A549 (cell line): ENCODE measurements at regions not wholly inside any gene's neighbourhood (a gene's known extent, or its start where the extent isn't known, plus 50 kb on each side); places are given as distances from the start of the nearest gene placed in this dataset.

Experiments used
- ATAC-seq, 2 experiments: fragments of 200-7000 bp in 1 of 2; fragments of >200 bp in 1 of 2; cut with Nextera tagmentation in 1 of 2; cut with Tn5 transposase in 1 of 2; 3 replicates each; pipeline versions ENCODE4 v1.8.0 to v1.9.1; 2018 to 2020; ENCODE audit warnings: mild to moderate bottlenecking in 1 of 2, moderate library complexity in 1 of 2
- CTCF ChIA-PET: fragments of 300-600 bp; sonication (Branson Sonifier 250); formaldehyde crosslinking; extraction: SDS; loops from one replicate; lab custom pipeline; 2021; ENCODE audit warnings: antibody characterized with exemption, inconsistent platforms; lab: Yijun Ruan, JAX
- POLR2A ChIA-PET: fragments of 350-600 bp; formaldehyde crosslinking; extraction: SDS; loops from one replicate; lab custom pipeline; 2021; ENCODE audit warnings: antibody characterized with exemption, inconsistent platforms; lab: Yijun Ruan, JAX
- DNase-seq, 2 experiments: peaks; one replicate each; pipeline versions ENCODE4 v3.0.0 to v3.0.0-alpha.2; 2011 to 2016; ENCODE audit warnings: low read depth in 1 of 2, low spot score in 1 of 2
- FAIRE-seq: peaks from 2 replicates; lab custom pipeline; 2011; peaks lifted over from hg19 to GRCh38; lab: Jason Lieb, UNC
- H3K27ac ChIP-seq, 2 experiments: fragments of >200 bp; sonication (Bioruptor Twin); formaldehyde crosslinking; 3 replicates each; pipeline ENCODE4 v1.5.1; 2016 to 2017
- H3K4me1 ChIP-seq: fragments of >200 bp; sonication (Bioruptor Twin); formaldehyde crosslinking; 3 replicates; pipeline ENCODE4 v1.6.1; 2016
- H3K4me2 ChIP-seq: fragments of >200 bp; sonication (Bioruptor Twin); formaldehyde crosslinking; 3 replicates; pipeline ENCODE4 v1.6.1; 2016
- H3K4me3 ChIP-seq: fragments of >200 bp; sonication (Bioruptor Twin); formaldehyde crosslinking; 3 replicates; pipeline ENCODE4 v1.5.1; 2016
- H3K9me3 ChIP-seq: fragments of >200 bp; sonication (Bioruptor Twin); formaldehyde crosslinking; 3 replicates; pipeline ENCODE4 v1.6.1; 2016
- BHLHE40 ChIP-seq: IDR thresholded peaks from 2 replicates; pipeline ENCODE4 v1.6.1; 2012; ENCODE audit warnings: low read depth, low read length, inconsistent platforms
- CBX8 ChIP-seq: fragments of 200-600 bp; sonication (generic); IDR thresholded peaks from 2 replicates; pipeline ENCODE4 v1.6.1; 2016
- CHD4 ChIP-seq: fragments of 200-600 bp; sonication (generic); IDR thresholded peaks from 2 replicates; pipeline ENCODE4 v1.6.1; 2016; ENCODE audit warnings: antibody characterized with exemption, mild to moderate bottlenecking, borderline replicate concordance
- EP300 ChIP-seq, 2 experiments: fragments of >200 bp; sonication (Bioruptor Twin); formaldehyde crosslinking; IDR thresholded peaks; 2 replicates in 1 of 2; 3 replicates in 1 of 2; pipeline ENCODE4 v1.6.1; 2016 to 2017
- ESRRA ChIP-seq: fragments of 150-350 bp; IDR thresholded peaks from 2 replicates; pipeline ENCODE4 v1.6.1; 2014; ENCODE audit warnings: mild to moderate bottlenecking, low read length, borderline replicate concordance
- FOXS1 ChIP-seq: fragments of 250-450 bp; sonication (Bioruptor Pico); IDR thresholded peaks from 2 replicates; pipeline ENCODE4 v1.5.0; 2020; ENCODE audit warnings: mild to moderate bottlenecking, moderate library complexity
- HEYL ChIP-seq: fragments of 250-450 bp; sonication (Bioruptor Pico); IDR thresholded peaks from 2 replicates; pipeline ENCODE4 v1.8.0; 2021; ENCODE audit warnings: mild to moderate bottlenecking, moderate library complexity
- HOXA7 ChIP-seq: fragments of 250-450 bp; sonication (Bioruptor Pico); IDR thresholded peaks from 2 replicates; pipeline ENCODE4 v1.5.0; 2020; ENCODE audit warnings: mild to moderate bottlenecking, moderate library complexity
- KDM1A ChIP-seq: fragments of 200-600 bp; sonication (generic); IDR thresholded peaks from 2 replicates; pipeline ENCODE4 v1.6.1; 2016; ENCODE audit warnings: low read depth, mild to moderate bottlenecking
- MYC ChIP-seq: IDR thresholded peaks from 2 replicates; pipeline ENCODE4 v1.6.1; 2012; ENCODE audit warnings: mild to moderate bottlenecking, inconsistent platforms, low read length, improper control_type of control experiment, borderline replicate concordance
- NPAS2 ChIP-seq: fragments of 250-450 bp; sonication (Bioruptor Pico); IDR thresholded peaks from 2 replicates; pipeline ENCODE4 v1.8.0; 2022; ENCODE audit warnings: mild to moderate bottlenecking, moderate library complexity, borderline replicate concordance
- PHF8 ChIP-seq: fragments of 200-600 bp; sonication (generic); IDR thresholded peaks from 2 replicates; pipeline ENCODE4 v1.6.1; 2016; ENCODE audit warnings: low read depth, mild to moderate bottlenecking, antibody characterized with exemption, moderate library complexity, borderline replicate concordance
- RAD21 ChIP-seq, 2 experiments: fragments of >200 bp in 1 of 2; sonication (Bioruptor Twin) in 1 of 2; formaldehyde crosslinking in 1 of 2; IDR thresholded peaks in 1 of 2; conservative IDR thresholded peaks in 1 of 2; 2 replicates in 1 of 2; 3 replicates in 1 of 2; pipeline ENCODE4 v1.6.1; 2012 to 2018; ENCODE audit warnings: inconsistent platforms in 1 of 2
- RCOR1 ChIP-seq: fragments of 150-350 bp; IDR thresholded peaks from 2 replicates; pipeline ENCODE4 v1.6.1; 2014; ENCODE audit warnings: antibody characterized with exemption, low read length, low read depth
- TFCP2L1 ChIP-seq: fragments of 250-450 bp; sonication (Bioruptor Pico); IDR thresholded peaks from 2 replicates; pipeline ENCODE4 v1.5.0; 2021; ENCODE audit warnings: mild to moderate bottlenecking
- TP53 ChIP-seq: fragments of 250-450 bp; sonication (Bioruptor Pico); IDR thresholded peaks from 2 replicates; pipeline ENCODE4 v1.5.0; 2021; ENCODE audit warnings: mild to moderate bottlenecking, moderate library complexity
- ZC3H11A ChIP-seq: fragments of 450-650 bp; IDR thresholded peaks from 2 replicates; pipeline ENCODE4 v1.6.1; 2014; ENCODE audit warnings: antibody characterized with exemption, mild to moderate bottlenecking
- ZSCAN20 ChIP-seq: fragments of 250-450 bp; sonication (Bioruptor Pico); IDR thresholded peaks from 2 replicates; pipeline ENCODE4 v1.8.0; 2022; ENCODE audit warnings: mild to moderate bottlenecking, moderate library complexity
- WGBS: methylation state at CpG from one replicate; pipeline ENCODE4 v1.1.6; 2017; ENCODE audit errors: missing lambda C conversion rate; 5-methylcytosine and 5-hydroxymethylcytosine counted together
- TF ChIP-seq, protein P1 (sequence below): fragments of 250-450 bp; sonication (Bioruptor Pico); IDR thresholded peaks from 2 replicates; pipeline ENCODE4 v1.5.0; 2020; ENCODE audit warnings: low read depth, mild to moderate bottlenecking, moderate library complexity
- TF ChIP-seq, protein P2 (sequence below): IDR thresholded peaks from 2 replicates; pipeline ENCODE4 v1.6.1; 2012; ENCODE audit warnings: low read depth, borderline replicate concordance
- TF ChIP-seq, protein P3 (sequence below): fragments of >200 bp; sonication (Bioruptor Twin); formaldehyde crosslinking; IDR thresholded peaks from 2 replicates; pipeline ENCODE4 v1.6.1; 2016
- TF ChIP-seq, protein P4 (sequence below): IDR thresholded peaks from 2 replicates; pipeline ENCODE4 v1.6.1; 2012
- TF ChIP-seq, protein P5 (sequence below): fragments of >200 bp; sonication (Bioruptor Twin); formaldehyde crosslinking; IDR thresholded peaks from 3 replicates; pipeline ENCODE4 v1.6.1; 2016

DNA sequence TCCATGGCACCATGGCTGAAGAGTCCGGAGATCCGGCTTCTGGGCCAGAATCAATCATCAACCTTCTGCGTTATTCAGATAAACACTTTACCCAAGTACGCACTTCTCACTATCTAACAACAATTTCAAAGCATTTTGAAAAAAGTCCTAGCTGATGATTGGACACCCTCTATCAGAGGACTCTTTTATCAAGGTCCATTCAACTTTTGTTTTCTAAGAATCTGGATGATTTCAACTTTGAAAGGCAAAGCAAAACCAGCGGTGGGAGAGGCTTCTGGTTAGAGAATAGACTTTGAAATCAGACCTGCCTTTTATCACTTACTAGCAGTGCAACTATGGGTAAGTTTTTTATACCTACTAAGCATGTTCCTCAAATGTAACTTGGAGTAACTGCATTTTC, 293.6 kb upstream of the TNP1 start:
- H3K4me2 ChIP-seq = no peak overlapping the region
- no peaks in the 10 kb centered on the region for H3K4me1 ChIP-seq
- 81% methylated on average over 5 of the region's 5 CpGs for WGBS
- H3K27ac ChIP-seq = no peak overlapping the region
- ChIA-PET CTCF (interaction anchor here (0.6 to 1.1 kb wide), 3 partner anchors 66 to 536 kb away, joined by 3 read pairs; no protein-coding TSS in a partner anchor), POLR2A (no interaction called here)
- FAIRE-seq = no peak
- TF ChIP-seq, protein P1, sequence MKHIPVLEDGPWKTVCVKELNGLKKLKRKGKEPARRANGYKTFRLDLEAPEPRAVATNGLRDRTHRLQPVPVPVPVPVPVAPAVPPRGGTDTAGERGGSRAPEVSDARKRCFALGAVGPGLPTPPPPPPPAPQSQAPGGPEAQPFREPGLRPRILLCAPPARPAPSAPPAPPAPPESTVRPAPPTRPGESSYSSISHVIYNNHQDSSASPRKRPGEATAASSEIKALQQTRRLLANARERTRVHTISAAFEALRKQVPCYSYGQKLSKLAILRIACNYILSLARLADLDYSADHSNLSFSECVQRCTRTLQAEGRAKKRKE (CRISPR knock-in tag) = no peak
- TF ChIP-seq CBX8 (no peak), CHD4 (no peak), BHLHE40 (no peak), RCOR1 (no peak), PHF8 (no peak), TFCP2L1 (CRISPR knock-in tag) (no peak), HEYL (CRISPR knock-in tag) (no peak), ZC3H11A (no peak), KDM1A (no peak), RAD21 (conservative IDR thresholded peaks at IDR 0.05 in 1 of 2, IDR thresholded peaks at IDR 0.05 in 1 of 2) (no peak), FOXS1 (CRISPR knock-in tag) (no peak), TP53 (CRISPR knock-in tag) (no peak), MYC (no peak), ESRRA (no peak), EP300 (IDR thresholded peaks at IDR 0.05) (no peak), NPAS2 (CRISPR knock-in tag) (no peak)
- TF ChIP-seq, protein P2, sequence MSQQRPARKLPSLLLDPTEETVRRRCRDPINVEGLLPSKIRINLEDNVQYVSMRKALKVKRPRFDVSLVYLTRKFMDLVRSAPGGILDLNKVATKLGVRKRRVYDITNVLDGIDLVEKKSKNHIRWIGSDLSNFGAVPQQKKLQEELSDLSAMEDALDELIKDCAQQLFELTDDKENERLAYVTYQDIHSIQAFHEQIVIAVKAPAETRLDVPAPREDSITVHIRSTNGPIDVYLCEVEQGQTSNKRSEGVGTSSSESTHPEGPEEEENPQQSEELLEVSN = no peak
- TF ChIP-seq, protein P3, sequence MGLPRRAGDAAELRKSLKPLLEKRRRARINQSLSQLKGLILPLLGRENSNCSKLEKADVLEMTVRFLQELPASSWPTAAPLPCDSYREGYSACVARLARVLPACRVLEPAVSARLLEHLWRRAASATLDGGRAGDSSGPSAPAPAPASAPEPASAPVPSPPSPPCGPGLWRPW = no peak
- H3K4me3 ChIP-seq = no peak overlapping the region
- no peak for ATAC-seq
- H3K9me3 ChIP-seq = no peaks in the 10 kb centered on the region
- no peak for DNase-seq

DNA sequence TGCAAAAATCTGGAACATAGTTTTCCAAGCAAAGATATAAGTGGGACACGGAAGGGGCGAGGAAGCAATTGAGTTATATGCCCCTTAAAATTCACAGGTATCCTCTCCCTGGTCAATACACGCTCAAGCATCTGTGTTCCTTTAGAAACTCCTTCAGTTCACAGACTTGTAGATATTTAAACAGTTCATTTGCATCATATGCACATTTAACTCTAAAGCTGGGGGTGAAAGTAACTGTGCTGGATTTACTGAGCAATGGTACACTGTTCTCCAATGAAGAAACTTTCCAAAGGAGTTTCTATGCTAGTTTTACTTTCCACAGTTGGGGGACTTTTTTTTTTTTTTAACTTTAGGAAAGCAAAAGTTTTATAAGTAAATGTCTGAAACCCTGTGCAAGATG, 293.0 kb upstream of the TNP1 start:
- POLR2A ChIA-PET = no interaction called here

More for the DNA sequence above, 293.0 kb upstream of the TNP1 start:
- CTCF ChIA-PET = interaction anchor here (0.6 to 1.1 kb wide), 3 partner anchors 67 to 535 kb away, joined by 3 read pairs; no protein-coding TSS in a partner anchor
- WGBS = 64% methylated on average over 3 of the region's 3 CpGs
- no peak for ATAC-seq
- Histone ChIP-seq H3K27ac (no peak overlapping the region), H3K4me3 (no peak overlapping the region), H3K4me1 (no peaks in the 10 kb centered on the region), H3K9me3 (no peaks in the 10 kb centered on the region), H3K4me2 (no peak overlapping the region)
- no peak for FAIRE-seq
- DNase-seq = no peak
- TF ChIP-seq HEYL (CRISPR knock-in tag) (no peak), RCOR1 (no peak), HOXA7 (CRISPR knock-in tag) (no peak), ZSCAN20 (no peak), FOXS1 (CRISPR knock-in tag) (no peak)
- TF ChIP-seq, protein P4, sequence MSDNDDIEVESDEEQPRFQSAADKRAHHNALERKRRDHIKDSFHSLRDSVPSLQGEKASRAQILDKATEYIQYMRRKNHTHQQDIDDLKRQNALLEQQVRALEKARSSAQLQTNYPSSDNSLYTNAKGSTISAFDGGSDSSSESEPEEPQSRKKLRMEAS = no peak
- TF ChIP-seq, protein P5, sequence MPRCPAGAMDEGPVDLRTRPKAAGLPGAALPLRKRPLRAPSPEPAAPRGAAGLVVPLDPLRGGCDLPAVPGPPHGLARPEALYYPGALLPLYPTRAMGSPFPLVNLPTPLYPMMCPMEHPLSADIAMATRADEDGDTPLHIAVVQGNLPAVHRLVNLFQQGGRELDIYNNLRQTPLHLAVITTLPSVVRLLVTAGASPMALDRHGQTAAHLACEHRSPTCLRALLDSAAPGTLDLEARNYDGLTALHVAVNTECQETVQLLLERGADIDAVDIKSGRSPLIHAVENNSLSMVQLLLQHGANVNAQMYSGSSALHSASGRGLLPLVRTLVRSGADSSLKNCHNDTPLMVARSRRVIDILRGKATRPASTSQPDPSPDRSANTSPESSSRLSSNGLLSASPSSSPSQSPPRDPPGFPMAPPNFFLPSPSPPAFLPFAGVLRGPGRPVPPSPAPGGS = no peak
